ENCODE measurements at regions not wholly inside any gene's neighbourhood (a gene's known extent, or its start where the extent isn't known, plus 50 kb on each side); places are given as distances from the start of the nearest gene placed in this dataset.
A peak's percentile ranks its signal among the peaks of the same experiment; 100 is the strongest.

DNA sequence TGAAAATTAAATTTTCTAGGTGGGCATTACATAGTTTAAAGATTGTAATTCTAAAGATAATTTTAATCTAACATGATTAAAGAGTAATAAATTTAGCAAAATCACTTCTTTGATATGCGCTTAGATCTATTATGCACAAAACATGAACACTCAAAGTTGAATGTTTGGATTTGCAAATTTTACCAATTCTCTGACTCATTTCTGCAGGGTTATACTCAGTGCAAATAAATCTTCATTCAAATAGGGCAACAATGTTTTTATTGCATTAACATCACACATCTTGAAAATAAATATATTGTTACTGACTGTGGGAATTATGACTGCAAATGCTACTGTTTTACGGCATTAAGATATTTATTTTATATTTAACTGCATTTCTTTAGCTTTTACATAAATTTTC lies 110.7 kb downstream of the OGFRL1 start:
- DNase-seq, result no peak

- DNase-seq, result no peak
Observed at GRCh38 chr6:71400852-71401251, 112.2 kb downstream of the OGFRL1 start.

GRCh38 chr6:71402096-71402495 lies 113.5 kb downstream of the OGFRL1 start:
- DNase-seq, result no peak

DNA sequence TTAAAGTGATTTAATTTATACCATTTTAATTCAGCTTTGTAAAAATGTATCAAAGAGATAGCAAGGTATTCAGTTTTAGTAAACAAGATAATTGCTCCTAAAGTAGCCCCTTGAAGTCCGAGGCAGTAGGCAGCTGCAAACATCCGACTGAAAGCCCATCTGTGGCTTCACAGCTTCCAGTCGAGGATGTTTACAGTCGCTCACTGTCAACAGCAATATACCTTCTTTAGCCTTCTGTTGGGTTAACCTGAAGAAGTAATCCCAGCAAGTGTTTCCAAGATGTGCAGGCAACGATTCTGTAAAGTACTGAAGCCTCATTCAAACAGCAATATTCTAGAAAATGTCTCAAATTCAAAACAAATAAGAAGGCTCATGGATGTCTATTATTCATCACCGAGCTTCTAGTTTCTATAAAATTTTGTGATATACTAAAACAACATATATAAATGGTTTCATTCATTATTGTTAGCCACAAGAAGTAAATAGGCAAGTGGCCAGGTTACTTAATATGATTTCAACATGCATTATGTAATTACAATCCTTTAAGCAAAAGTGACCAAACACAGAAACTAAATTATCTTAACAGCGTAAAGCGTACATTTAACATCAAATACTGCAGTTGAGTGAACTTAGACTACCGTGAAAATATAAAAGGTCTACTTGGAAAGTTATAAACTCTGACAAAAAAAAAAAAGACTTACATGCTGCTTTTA lies 115.0 kb downstream of the OGFRL1 start:
- DNase-seq, result no peak

GRCh38 chr6:71404145-71404966 lies 115.7 kb downstream of the OGFRL1 start:
- DNase-seq, result no peak

DNA sequence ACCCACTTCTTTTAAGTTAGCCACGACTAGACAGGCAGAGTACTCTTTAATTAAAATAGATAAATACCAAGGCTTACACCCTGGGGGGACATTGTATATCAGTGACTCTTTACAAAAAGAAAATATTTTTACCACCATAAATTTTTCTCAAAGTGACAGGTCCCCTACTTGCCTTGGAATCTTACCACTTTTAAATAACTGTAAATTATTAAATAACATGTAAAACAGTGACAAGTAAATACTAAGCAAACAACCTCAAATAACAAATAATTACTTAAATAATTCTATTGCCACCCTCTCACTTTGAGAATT lies 116.3 kb downstream of the OGFRL1 start:
- DNase-seq, result no peak

GRCh38 chr6:71405416-71405815 lies 116.8 kb downstream of the OGFRL1 start:
- no peak for DNase-seq

- DNase-seq, result no peak
Observed at GRCh38 chr6:71406865-71407860, 118.6 kb downstream of the OGFRL1 start.

DNA sequence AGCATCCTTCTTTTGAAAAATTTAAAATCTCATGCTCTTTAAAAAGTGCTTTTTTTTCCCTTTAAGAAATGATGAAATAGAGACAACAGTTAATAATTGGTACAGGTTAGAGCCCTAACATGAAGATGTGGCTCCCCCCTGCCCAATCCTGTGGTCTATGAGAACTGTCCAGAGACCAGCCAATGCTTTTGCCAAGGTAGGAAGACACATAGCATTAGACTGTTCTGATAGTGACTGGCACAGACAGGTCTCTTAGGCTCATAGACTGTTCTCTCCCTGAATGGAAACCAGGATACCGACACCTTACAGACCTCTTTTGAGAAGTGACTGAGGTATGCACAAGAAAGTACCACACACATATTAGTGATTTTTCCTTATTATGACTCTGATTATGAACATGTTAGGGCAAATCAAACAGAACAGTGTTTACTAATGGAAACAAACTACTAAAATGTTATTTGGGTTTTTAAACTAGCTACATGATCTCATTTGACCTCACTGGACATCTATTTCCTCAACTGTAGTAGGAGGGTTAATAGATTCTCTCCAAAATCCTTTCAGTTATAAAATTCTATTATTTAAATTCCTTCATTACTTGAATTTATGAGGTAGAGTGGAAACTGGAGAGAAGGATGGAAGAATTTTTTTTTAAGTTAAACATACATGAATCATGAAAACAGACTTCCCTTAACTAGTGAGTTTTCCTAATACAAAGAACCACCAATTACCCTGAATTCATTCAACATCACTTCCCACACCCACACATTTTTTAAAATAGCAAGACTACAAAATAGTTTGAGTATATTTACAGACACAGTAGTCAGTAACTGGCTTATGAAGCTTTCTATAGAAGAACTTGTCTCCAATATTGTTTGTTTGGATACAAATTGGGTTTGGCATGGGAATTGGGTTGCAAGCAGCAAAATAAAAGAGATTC lies 120.4 kb downstream of the OGFRL1 start:
- no peak for DNase-seq

DNA sequence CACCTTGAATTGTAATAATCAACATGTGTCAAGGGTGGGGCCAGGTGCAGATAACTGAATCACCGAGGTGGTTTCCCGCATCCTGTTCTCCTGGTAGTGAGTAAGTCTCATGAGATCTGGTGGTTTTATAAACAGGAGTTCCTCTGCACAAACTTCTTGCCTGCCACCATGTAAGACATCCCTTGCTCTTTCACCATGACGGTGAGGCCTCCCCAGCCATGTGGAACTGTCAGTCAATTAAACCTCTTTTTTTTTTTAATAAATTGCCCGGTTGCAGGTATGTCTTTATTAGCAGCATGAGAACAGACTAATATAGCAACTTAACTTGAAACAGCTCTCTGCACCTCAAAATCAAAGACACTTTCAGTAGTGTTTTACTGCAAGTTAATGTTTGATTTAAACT lies 121.6 kb downstream of the OGFRL1 start:
- no peak for DNase-seq

DNA sequence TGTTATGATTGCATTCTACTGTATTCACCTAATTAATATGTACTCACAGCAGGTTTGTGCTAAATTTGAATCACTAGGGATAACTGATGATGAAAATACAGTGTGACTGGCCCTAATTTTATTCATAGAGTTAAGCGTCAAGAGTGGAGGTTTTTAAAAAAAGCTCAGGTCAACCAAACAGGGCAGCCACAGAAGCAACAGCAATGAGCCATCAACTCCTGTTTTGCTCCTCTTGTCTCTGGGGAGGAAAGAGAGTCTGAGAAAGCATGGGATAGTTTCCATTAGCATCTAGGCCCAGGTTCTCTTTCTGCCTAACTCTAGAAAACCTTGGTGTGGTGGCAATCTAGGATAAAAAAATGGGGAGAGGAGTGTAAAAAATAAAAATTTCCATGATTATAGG lies 122.1 kb downstream of the OGFRL1 start:
- DNase-seq, result no peak

- DNase-seq, result no peak
Observed at GRCh38 chr6:71411882-71412281, 123.3 kb downstream of the OGFRL1 start.

DNA sequence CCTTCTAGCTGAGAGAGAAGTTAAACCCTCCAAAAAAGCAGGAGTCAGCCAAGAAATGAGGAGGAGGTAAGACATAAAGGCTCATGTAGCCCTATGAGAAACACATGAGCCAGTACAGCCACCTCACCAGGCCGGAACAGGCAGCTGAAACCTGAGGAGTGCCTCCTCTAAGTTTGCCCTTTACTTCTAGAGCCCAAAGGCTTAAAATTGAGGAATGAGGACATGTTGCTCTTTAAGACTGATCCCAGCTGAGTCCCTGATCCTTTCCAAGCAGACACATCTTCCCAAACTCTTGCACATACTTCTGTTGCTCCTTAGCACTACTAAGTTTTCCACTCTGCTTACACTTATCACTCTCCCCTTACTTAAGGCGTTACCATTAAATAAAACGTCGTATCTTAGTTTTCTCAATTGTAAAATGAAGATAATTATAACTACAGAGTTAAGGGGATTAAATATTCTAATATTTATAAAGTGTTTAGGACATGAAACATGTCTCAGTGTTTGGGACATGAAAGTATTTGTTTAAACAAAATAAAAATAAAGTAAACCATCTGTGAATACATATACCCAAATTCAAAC lies 124.0 kb downstream of the OGFRL1 start:
- DNase-seq, result no peak

- DNase-seq, result no peak
Observed at GRCh38 chr6:71414486-71414885, 125.9 kb downstream of the OGFRL1 start.

GRCh38 chr6:71419217-71420094 lies 130.8 kb downstream of the OGFRL1 start:
- DNase-seq, result peak; percentile 2

GRCh38 chr6:71420095-71420692 lies 131.6 kb downstream of the OGFRL1 start:
- DNase-seq, result peak; percentile 7

DNA sequence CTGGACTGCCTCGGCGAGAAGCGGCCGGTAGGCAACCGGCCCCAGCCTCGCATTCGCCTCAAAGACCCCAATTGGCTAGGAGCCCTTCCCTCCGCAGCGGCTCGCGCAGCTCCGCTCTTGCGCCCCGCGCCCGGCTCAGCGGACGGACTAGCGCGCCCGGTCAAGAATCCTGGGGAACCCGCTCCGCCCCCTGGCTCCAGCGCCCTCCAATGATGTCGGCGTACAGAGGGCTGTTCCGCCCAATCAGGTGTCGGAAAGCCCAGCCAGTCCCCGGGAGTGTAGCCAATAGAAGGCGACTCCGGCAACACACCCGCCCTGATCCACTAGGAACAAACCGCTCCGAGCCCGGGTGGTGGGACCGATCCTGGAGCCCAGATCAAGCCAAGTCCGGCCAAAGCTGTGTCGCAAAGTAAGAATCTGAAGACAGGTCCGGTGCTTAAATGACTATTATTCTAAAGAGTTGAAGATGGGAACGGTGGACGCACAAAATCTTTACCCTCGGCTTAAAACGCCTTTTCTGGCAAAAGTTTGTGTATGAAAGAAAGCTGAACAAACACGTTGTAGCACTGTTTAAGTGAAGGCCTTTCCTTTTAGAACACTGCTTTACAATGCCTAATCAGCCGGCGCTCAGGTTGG lies 132.2 kb downstream of the OGFRL1 start:
- no peak for DNase-seq

DNA sequence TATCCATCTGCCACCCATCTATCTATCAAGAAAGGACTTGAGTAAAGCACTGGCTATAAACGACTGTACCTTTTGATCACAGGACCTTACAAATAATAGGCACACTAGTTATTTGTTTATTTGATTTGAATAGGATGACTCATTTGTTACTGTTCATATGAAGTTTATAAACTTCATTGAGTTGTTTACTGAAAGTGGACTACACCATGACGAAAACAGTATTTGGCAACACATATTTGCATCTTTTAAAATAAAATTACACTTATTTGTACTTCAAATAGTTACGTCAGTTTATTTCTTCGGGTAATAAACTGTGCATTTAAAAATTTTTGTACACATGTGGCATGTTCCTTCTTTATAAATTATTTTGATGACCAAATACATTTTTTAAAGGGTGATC lies 133.0 kb downstream of the OGFRL1 start:
- no peak for DNase-seq

- no peak for DNase-seq
Observed at GRCh38 chr6:71430018-71430417, 141.4 kb downstream of the OGFRL1 start.

- DNase-seq, result no peak
Observed at GRCh38 chr6:71433441-71433840, 144.8 kb downstream of the OGFRL1 start.

Measured in activated gamma-delta T cell (primary cell).